Endodermal cell (in vitro differentiated cells): ENCODE measurements at regions not wholly inside any gene's neighbourhood (a gene's known extent, or its start where the extent isn't known, plus 50 kb on each side); places are given as distances from the start of the nearest gene placed in this dataset.

Experiments
- DNase-seq: peaks from one replicate; pipeline ENCODE4 v3.0.0-alpha.2; 2017
- H3K27ac ChIP-seq: 2 replicates; pipeline ENCODE4 v1.5.1; 2013; ENCODE audit warnings: mild to moderate bottlenecking, low read depth, low read length, moderate library complexity
- H3K27me3 ChIP-seq: 2 replicates; pipeline ENCODE4 v1.6.1; 2013; ENCODE audit warnings: mild to moderate bottlenecking, low read length, moderate library complexity; ENCODE audit not compliant: insufficient read depth, control insufficient read depth, poor library complexity, severe bottlenecking
- H3K36me3 ChIP-seq: 2 replicates; pipeline ENCODE4 v1.7.0; 2013; ENCODE audit warnings: mild to moderate bottlenecking, low read length, moderate library complexity; ENCODE audit not compliant: control insufficient read depth, insufficient read depth
- H3K4me1 ChIP-seq: one replicate; pipeline ENCODE4 v1.7.0; 2013; ENCODE audit warnings: low read length; ENCODE audit not compliant: control insufficient read depth, insufficient read depth
- H3K4me3 ChIP-seq: 2 replicates; pipeline ENCODE4 v1.5.1; 2013; ENCODE audit warnings: mild to moderate bottlenecking, low read length, moderate library complexity
- H3K9ac ChIP-seq: 2 replicates; pipeline ENCODE4 v1.6.1; 2013; ENCODE audit warnings: mild to moderate bottlenecking, low read length, moderate library complexity; ENCODE audit not compliant: poor library complexity, severe bottlenecking; ENCODE audit errors: extremely low read depth
- H3K9me3 ChIP-seq: 2 replicates; pipeline ENCODE4 v1.6.1; 2013; ENCODE audit warnings: mild to moderate bottlenecking, low read length, moderate library complexity; ENCODE audit not compliant: control insufficient read depth
- H3K27ac Mint-ChIP-seq: 2 replicates; pipeline ENCODE4 v1.8.0; 2020; ENCODE audit warnings: mixed read lengths
- H3K27me3 Mint-ChIP-seq: 2 replicates; pipeline ENCODE4 v1.8.0; 2021; ENCODE audit warnings: mild to moderate bottlenecking, mixed read lengths; ENCODE audit not compliant: insufficient read depth
- H3K36me3 Mint-ChIP-seq: 2 replicates; pipeline ENCODE4 v1.8.0; 2020; ENCODE audit warnings: low read depth, mixed read lengths
- H3K4me1 Mint-ChIP-seq: 2 replicates; pipeline ENCODE4 v1.8.0; 2020; ENCODE audit warnings: mixed read lengths
- H3K4me3 Mint-ChIP-seq: 2 replicates; pipeline ENCODE4 v1.8.0; 2020; ENCODE audit warnings: mild to moderate bottlenecking, moderate library complexity, mixed read lengths
- H3K9me3 Mint-ChIP-seq: 2 replicates; pipeline ENCODE4 v1.8.0; 2020; ENCODE audit warnings: mild to moderate bottlenecking, mixed read lengths
- CTCF ChIP-seq: fragments of 200-600 bp; sonication (generic); conservative IDR thresholded peaks from 2 replicates; pipeline ENCODE4 v1.5.0; 2021; ENCODE audit warnings: antibody characterized with exemption, mild to moderate bottlenecking
- WGBS, 2 experiments: methylation state at CpG; one replicate each; pipeline versions ENCODE4 v1.1.5 to v1.1.7; 2013; ENCODE audit warnings: missing lambda C conversion rate in 2 of 2, mixed read lengths in 1 of 2; ENCODE audit not compliant: insufficient coverage in 1 of 2, insufficient read length in 1 of 2; 5-methylcytosine and 5-hydroxymethylcytosine counted together

- Mint-ChIP-seq H3K4me3 (no peak overlapping the region), H3K9me3 (peaks cover 32% of the 10 kb centered on the region), H3K27ac (no peak overlapping the region), H3K4me1 (no peaks in the 10 kb centered on the region), H3K27me3 (no peaks in the 10 kb centered on the region), H3K36me3 (no peaks in the 10 kb centered on the region)
- no peak for DNase-seq
- no peaks in the 10 kb centered on the region for H3K4me1 ChIP-seq
- no peak overlapping the region for H3K9ac ChIP-seq
- WGBS, 2 experiments, result 80 to 93% methylated on average over 1 to 3 of the region's 3 CpGs
- H3K27me3 ChIP-seq, result no peaks in the 10 kb centered on the region
- no peak overlapping the region for H3K27ac ChIP-seq
- TF ChIP-seq CTCF, result no peak
- H3K9me3 ChIP-seq, result peaks cover 28% of the 10 kb centered on the region
- H3K36me3 ChIP-seq, result no peaks in the 10 kb centered on the region
- H3K4me3 ChIP-seq, result no peak overlapping the region
Measured at GRCh38 chr5:42337607-42338006, 85.6 kb upstream of the GHR start.

GRCh38 chr5:42338136-42338535 is 85.1 kb upstream of the GHR start:
- H3K4me1 ChIP-seq, result no peaks in the 10 kb centered on the region
- peaks cover 32% of the 10 kb centered on the region for H3K9me3 Mint-ChIP-seq

GRCh38 chr5:42349163-42349562 is 74.1 kb upstream of the GHR start:
- Histone ChIP-seq H3K4me3 (no peak overlapping the region), H3K9ac (no peak overlapping the region), H3K4me1 (no peaks in the 10 kb centered on the region), H3K27me3 (no peaks in the 10 kb centered on the region), H3K27ac (no peak overlapping the region), H3K36me3 (no peaks in the 10 kb centered on the region), H3K9me3 (peaks cover 8% of the 10 kb centered on the region)
- no peak overlapping the region for H3K27ac Mint-ChIP-seq
- DNase-seq, result no peak
- H3K4me3 Mint-ChIP-seq, result no peak overlapping the region
- TF ChIP-seq CTCF, result no peak
- no peaks in the 10 kb centered on the region for H3K4me1 Mint-ChIP-seq
- H3K27me3 Mint-ChIP-seq, result no peaks in the 10 kb centered on the region
- peaks cover 40% of the 10 kb centered on the region for H3K9me3 Mint-ChIP-seq
- H3K36me3 Mint-ChIP-seq, result no peaks in the 10 kb centered on the region
- WGBS, 2 experiments, result 86% methylated on average over 1 of the region's 1 CpG; no CpG with 5 or more reads in 1 of the 2 experiments

More at GRCh38 chr5:42338136-42338535, 85.1 kb upstream of the GHR start:
- TF ChIP-seq CTCF, result no peak
- no peak overlapping the region for H3K4me3 ChIP-seq
- H3K27ac ChIP-seq, result no peak overlapping the region
- H3K9ac ChIP-seq, result no peak overlapping the region
- no peaks in the 10 kb centered on the region for H3K36me3 ChIP-seq
- WGBS, 2 experiments, result 80% methylated on average over 1 of the region's 1 CpG; no CpG with 5 or more reads in 1 of the 2 experiments
- H3K9me3 ChIP-seq, result peaks cover 28% of the 10 kb centered on the region
- no peaks in the 10 kb centered on the region for H3K27me3 ChIP-seq
- Mint-ChIP-seq H3K27ac (no peak overlapping the region), H3K36me3 (no peaks in the 10 kb centered on the region), H3K4me3 (no peak overlapping the region), H3K4me1 (no peaks in the 10 kb centered on the region), H3K27me3 (no peaks in the 10 kb centered on the region)
- DNase-seq, result no peak
